SKM-1 treated with dmso at 0.1 percent for 144 hours (cell line): ENCODE measurements at regions not wholly inside any gene's neighbourhood (a gene's known extent, or its start where the extent isn't known, plus 50 kb on each side); places are given as distances from the start of the nearest gene placed in this dataset.

Experiments used
- DNase-seq: peaks from one replicate; lab custom pipeline; 2025; ENCODE audit not compliant: unreplicated experiment; lab: John Stamatoyannopoulos, UW

- no peak for DNase-seq
Measured at GRCh38 chr7:136051203-136051928, 74.2 kb upstream of the MTPN start.

DNA sequence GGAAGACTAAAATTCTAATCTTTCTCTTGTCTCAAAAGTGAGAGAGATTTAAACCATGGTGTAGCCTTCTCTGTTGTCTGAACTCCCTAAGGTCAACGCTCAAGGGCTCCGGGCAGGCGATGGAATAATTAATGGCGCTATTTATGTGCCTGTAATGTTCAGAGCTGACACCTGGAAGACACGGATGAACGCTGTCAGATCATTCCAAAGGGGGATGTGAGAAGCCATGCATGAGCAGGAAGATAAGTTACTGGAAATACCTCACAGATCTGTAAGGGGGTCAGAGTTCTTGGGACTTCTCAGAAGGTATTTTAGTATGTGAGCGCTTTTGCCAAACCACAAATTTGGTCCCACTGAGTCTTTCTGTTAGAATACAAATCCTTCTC is 73.3 kb upstream of the MTPN start:
- DNase-seq, result no peak

GRCh38 chr7:136049818-136050461 is 72.8 kb upstream of the MTPN start:
- no peak for DNase-seq

- no peak for DNase-seq
Measured at GRCh38 chr7:136049117-136049516, 72.0 kb upstream of the MTPN start.

- no peak for DNase-seq
Measured at GRCh38 chr7:136046548-136046947, 69.4 kb upstream of the MTPN start.

GRCh38 chr7:136045992-136046391 is 68.8 kb upstream of the MTPN start:
- DNase-seq, result no peak

DNA sequence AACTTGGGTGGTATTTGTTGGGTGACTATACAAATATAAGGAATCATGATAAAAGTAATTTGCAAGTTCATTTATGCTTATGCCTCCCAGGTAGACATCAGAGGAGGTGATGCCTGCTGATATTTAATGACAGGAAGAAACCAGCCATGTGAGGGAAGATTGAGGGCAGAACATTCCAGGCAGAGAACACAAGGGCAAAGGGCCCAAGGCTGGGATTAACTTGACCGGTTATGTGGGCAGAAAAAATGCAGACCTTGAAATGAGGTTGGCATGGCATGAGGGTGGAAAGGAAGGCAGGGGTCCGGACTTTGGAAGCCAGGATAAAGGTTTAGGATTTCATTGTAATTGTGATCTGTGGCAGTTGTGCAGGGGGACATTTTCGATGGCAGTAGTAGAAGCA is 68.0 kb upstream of the MTPN start:
- DNase-seq, result no peak

- no peak for DNase-seq
Measured at GRCh38 chr7:136039577-136040345, 62.6 kb upstream of the MTPN start.

- no peak for DNase-seq
Measured at GRCh38 chr7:136036336-136036735, 59.2 kb upstream of the MTPN start.

DNA sequence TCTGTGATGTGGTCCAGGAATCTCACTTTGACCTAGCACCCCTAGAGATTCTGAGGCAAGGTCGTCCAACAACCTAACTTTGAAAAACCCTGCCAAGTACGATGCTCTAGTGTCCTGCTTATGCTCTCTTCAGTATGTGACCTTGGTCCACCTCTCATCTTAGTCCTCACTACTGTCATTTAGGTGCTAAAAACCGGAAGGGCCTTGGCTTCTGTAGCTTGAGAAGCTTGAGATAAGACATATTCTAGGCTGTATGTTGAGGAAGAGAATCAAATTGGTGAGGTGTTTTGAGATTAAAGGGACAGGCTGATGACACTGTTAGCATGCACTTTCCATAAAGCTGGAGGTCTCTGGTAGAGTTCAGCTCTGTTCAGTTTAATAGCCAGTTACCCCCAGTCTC is 57.0 kb upstream of the MTPN start:
- no peak for DNase-seq

GRCh38 chr7:136033413-136034031 is 56.4 kb upstream of the MTPN start:
- DNase-seq, result no peak

DNA sequence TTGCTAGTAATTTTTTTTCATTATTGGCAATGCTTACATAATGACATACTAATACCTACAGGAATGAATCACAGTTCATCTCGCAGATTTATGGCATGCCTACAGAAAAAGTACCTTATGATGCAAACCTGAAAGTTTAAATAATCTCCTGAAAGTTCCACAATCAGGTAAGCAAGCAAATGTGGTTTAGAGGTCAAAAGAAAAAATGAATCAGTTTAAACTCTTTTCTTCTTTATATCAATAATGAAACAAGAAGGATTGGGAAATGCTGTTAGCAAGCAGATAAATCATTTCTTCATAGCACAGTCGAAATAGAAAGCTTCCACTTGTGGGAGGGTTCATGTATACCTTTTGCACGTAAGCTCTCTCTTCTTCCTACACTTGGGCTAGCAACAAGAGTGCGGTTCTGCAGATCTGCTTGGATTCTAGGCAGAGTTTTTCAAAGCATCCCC is 53.7 kb upstream of the MTPN start:
- no peak for DNase-seq

GRCh38 chr7:136030330-136030729 is 53.2 kb upstream of the MTPN start:
- DNase-seq, result no peak

GRCh38 chr7:136027160-136027559 is 50.0 kb upstream of the MTPN start:
- no peak for DNase-seq
